Transverse colon (tissue), 4 donors: ENCODE measurements at regions not wholly inside any gene's neighbourhood (a gene's known extent, or its start where the extent isn't known, plus 50 kb on each side); places are given as distances from the start of the nearest gene placed in this dataset.

Source experiments
- DNase-seq: peaks from one replicate; pipeline ENCODE4 v3.0.0-alpha.2; 2019
- H3K27ac ChIP-seq, 4 donors: fragments of 200-600 bp; sonication (generic); 2 replicates each; pipeline ENCODE4 v1.5.1; 2016 to 2018; ENCODE audit warnings: inconsistent platforms in 4 of 4
- H3K27me3 ChIP-seq: fragments of 200-600 bp; sonication (generic); 2 replicates; pipeline ENCODE4 v1.5.1; 2017; ENCODE audit warnings: inconsistent platforms
- H3K36me3 ChIP-seq, 4 donors: fragments of 200-600 bp; sonication (generic); 2 replicates each; pipeline ENCODE4 v1.5.1; 2017 to 2019; ENCODE audit warnings: inconsistent platforms in 4 of 4
- H3K4me1 ChIP-seq, 4 donors: fragments of 200-600 bp; sonication (generic); 2 replicates each; pipeline ENCODE4 v1.5.1; 2017 to 2020; ENCODE audit warnings: inconsistent platforms in 4 of 4
- H3K4me3 ChIP-seq, 4 donors: fragments of 200-600 bp; sonication (generic); 1 replicate in 1 of 4; 2 replicates in 3 of 4; pipeline versions ENCODE4 v1.5.1 to v1.6.1; 2017 to 2019; ENCODE audit warnings: inconsistent platforms in 4 of 4
- H3K9me3 ChIP-seq, 2 donors: fragments of 200-600 bp; sonication (generic); 2 replicates each; pipeline ENCODE4 v1.5.1; 2017 to 2019; ENCODE audit warnings: inconsistent platforms in 2 of 2
- CTCF ChIP-seq, 5 experiments: fragments of 200-600 bp in 3 of 5; fragments of 450-650 bp in 2 of 5; sonication (generic) in 3 of 5; IDR thresholded peaks; 1 replicate in 2 of 5; 2 replicates in 3 of 5; pipeline ENCODE4 v1.5.1; 2016 to 2017; ENCODE audit warnings: antibody characterized with exemption in 5 of 5, inconsistent platforms in 3 of 5, mild to moderate bottlenecking in 2 of 5, moderate library complexity in 1 of 5
- EP300 ChIP-seq: sonication (generic); formaldehyde crosslinking; IDR thresholded peaks from one replicate; pipeline ENCODE4 v1.6.1; 2017; ENCODE audit warnings: antibody characterized with exemption, low read depth
- POLR2A ChIP-seq: fragments of 450-650 bp; IDR thresholded peaks from one replicate; pipeline ENCODE4 v1.6.1; 2016; ENCODE audit warnings: antibody characterized with exemption, mild to moderate bottlenecking, moderate library complexity
- POLR2AphosphoS5 ChIP-seq, 3 donors: sonication (generic); formaldehyde crosslinking; IDR thresholded peaks; one replicate each; pipeline ENCODE4 v1.6.1; 2016; ENCODE audit warnings: antibody characterized with exemption in 3 of 3
- WGBS, 2 donors: methylation state at CpG; one replicate each; pipeline ENCODE4 v1.1.5; 2018; ENCODE audit warnings: low coverage in 1 of 2; 5-methylcytosine and 5-hydroxymethylcytosine counted together
- in situ Hi-C, 4 donors: fragments of 200-750 bp; cut with MboI; loops; one replicate each; pipeline versions ENCODE4 v1.15.0 to v1.15.1; 2017; ENCODE audit warnings: low sequenced_read_pairs in 3 of 4, low pct_ligation_motif_present in 1 of 4, low pct_unique_long_range_greater_than_20kb in 1 of 4
- intact Hi-C: fragments of 100-400 bp; cut with DNase I; formaldehyde crosslinking; loops from one replicate; pipeline ENCODE4 v1.15.1; 2023; ENCODE audit warnings: low total_unique reads

GRCh38 chr13:42722883-42723539 is 58.4 kb upstream of the FAM216B start:
- H3K27me3 ChIP-seq = no peaks in the 10 kb centered on the region
- TF ChIP-seq POLR2AphosphoS5 (IDR thresholded peaks at IDR 0.05) (no peak), EP300 (no peak), POLR2A (no peak), CTCF (IDR thresholded peaks at IDR 0.05) (no peak)
- DNase-seq = no peak
- no peaks in the 10 kb centered on the region for H3K9me3 ChIP-seq
- intact Hi-C loops = no loop called here
- H3K4me3 ChIP-seq = no peak overlapping the region
- no peaks in the 10 kb centered on the region for H3K36me3 ChIP-seq
- in situ Hi-C loops = no loop called here
- 90% methylated on average over 4 of the region's 4 CpGs for WGBS, 2 donors
- no peak overlapping the region for H3K27ac ChIP-seq
- H3K4me1 ChIP-seq = no peaks in the 10 kb centered on the region

- no peaks in the 10 kb centered on the region for H3K4me1 ChIP-seq
- WGBS, 2 donors = 73 to 98% methylated on average over 7 to 8 of the region's 8 CpGs
Observed at GRCh38 chr13:42728507-42729180, 52.7 kb upstream of the FAM216B start.

GRCh38 chr13:42729857-42730402 is 51.5 kb upstream of the FAM216B start:
- no peak overlapping the region for H3K4me3 ChIP-seq
- H3K4me1 ChIP-seq = no peaks in the 10 kb centered on the region
- intact Hi-C loops (loop anchor here (5.0 kb wide), 1 partner anchor 628 kb away; no protein-coding TSS in a partner anchor), in situ Hi-C loops (no loop called here)
- H3K36me3 ChIP-seq = no peaks in the 10 kb centered on the region
- H3K27ac ChIP-seq = no peak overlapping the region
- no peaks in the 10 kb centered on the region for H3K9me3 ChIP-seq
- WGBS, 2 donors = 100% methylated on average over 1 of the region's 1 CpG
- no peaks in the 10 kb centered on the region for H3K27me3 ChIP-seq
- TF ChIP-seq CTCF (IDR thresholded peaks at IDR 0.05) (no peak), POLR2A (no peak), POLR2AphosphoS5 (IDR thresholded peaks at IDR 0.05) (no peak), EP300 (no peak)
- no peak for DNase-seq

More at GRCh38 chr13:42728507-42729180, 52.7 kb upstream of the FAM216B start:
- DNase-seq = no peak
- no peaks in the 10 kb centered on the region for H3K36me3 ChIP-seq
- H3K27ac ChIP-seq = no peak overlapping the region
- no peaks in the 10 kb centered on the region for H3K27me3 ChIP-seq
- in situ Hi-C loops = no loop called here
- H3K9me3 ChIP-seq = no peaks in the 10 kb centered on the region
- no peak overlapping the region for H3K4me3 ChIP-seq
- TF ChIP-seq POLR2A (no peak), CTCF (IDR thresholded peaks at IDR 0.05) (no peak), EP300 (no peak), POLR2AphosphoS5 (IDR thresholded peaks at IDR 0.05) (no peak)
- intact Hi-C loops = loop anchor here (5.0 kb wide), 1 partner anchor 626 kb away; no protein-coding TSS in a partner anchor
